Mammary epithelial cell (primary cell): ENCODE measurements at regions not wholly inside any gene's neighbourhood (a gene's known extent, or its start where the extent isn't known, plus 50 kb on each side); places are given as distances from the start of the nearest gene placed in this dataset.

Experiments used
- EZH2 ChIP-seq: IDR thresholded peaks from 2 replicates; pipeline ENCODE4 v1.6.1; 2012; ENCODE audit warnings: low read length, inconsistent platforms, borderline replicate concordance
- TF ChIP-seq, protein P1 (sequence below), 2 donors: IDR thresholded peaks in 1 of 2; conservative IDR thresholded peaks in 1 of 2; 2 replicates each; pipeline ENCODE4 v1.5.1; 2011 to 2012; ENCODE audit warnings: inconsistent platforms in 2 of 2, low read length in 2 of 2, mild to moderate bottlenecking in 2 of 2, control low read depth in 1 of 2, low read depth in 1 of 2; ENCODE audit not compliant: insufficient read depth in 1 of 2; ENCODE audit errors: extremely low read depth in 1 of 2

GRCh38 chrX:140589657-140590056 lies 84.8 kb upstream of the SOX3 start:
- TF ChIP-seq, protein P1, sequence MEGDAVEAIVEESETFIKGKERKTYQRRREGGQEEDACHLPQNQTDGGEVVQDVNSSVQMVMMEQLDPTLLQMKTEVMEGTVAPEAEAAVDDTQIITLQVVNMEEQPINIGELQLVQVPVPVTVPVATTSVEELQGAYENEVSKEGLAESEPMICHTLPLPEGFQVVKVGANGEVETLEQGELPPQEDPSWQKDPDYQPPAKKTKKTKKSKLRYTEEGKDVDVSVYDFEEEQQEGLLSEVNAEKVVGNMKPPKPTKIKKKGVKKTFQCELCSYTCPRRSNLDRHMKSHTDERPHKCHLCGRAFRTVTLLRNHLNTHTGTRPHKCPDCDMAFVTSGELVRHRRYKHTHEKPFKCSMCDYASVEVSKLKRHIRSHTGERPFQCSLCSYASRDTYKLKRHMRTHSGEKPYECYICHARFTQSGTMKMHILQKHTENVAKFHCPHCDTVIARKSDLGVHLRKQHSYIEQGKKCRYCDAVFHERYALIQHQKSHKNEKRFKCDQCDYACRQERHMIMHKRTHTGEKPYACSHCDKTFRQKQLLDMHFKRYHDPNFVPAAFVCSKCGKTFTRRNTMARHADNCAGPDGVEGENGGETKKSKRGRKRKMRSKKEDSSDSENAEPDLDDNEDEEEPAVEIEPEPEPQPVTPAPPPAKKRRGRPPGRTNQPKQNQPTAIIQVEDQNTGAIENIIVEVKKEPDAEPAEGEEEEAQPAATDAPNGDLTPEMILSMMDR (conservative IDR thresholded peaks at IDR 0.05 in 1 of 2, IDR thresholded peaks at IDR 0.05 in 1 of 2; ENCODE audit: extremely low read depth in 1 of 2, insufficient read depth in 1 of 2, low read depth in 1 of 2, low read length in 2 of 2) = no peak
- TF ChIP-seq EZH2 = no peak
